OCI-LY3 (cell line): ENCODE measurements at regions not wholly inside any gene's neighbourhood (a gene's known extent, or its start where the extent isn't known, plus 50 kb on each side); places are given as distances from the start of the nearest gene placed in this dataset.

ENCODE experiments used
- H2AFZ ChIP-seq: fragments of 200-600, 300-600 bp; shearing (Covaris generic); 2 replicates; pipeline ENCODE4 v1.6.0; 2014; ENCODE audit warnings: antibody characterized with exemption, low read depth, low read length
- H3K27ac ChIP-seq: fragments of 200-600, 300-600 bp; sonication (generic); 2 replicates; pipeline ENCODE4 v1.5.1; 2014; ENCODE audit warnings: mild to moderate bottlenecking, low read length, moderate library complexity, mixed read lengths
- H3K27me3 ChIP-seq: fragments of 200-600, 300-600 bp; sonication (generic); 2 replicates; pipeline ENCODE4 v1.6.1; 2014; ENCODE audit warnings: low read depth, low read length, mixed read lengths
- H3K36me3 ChIP-seq: fragments of 200-600, 300-600 bp; sonication (generic); replicated peaks from 2 replicates; pipeline ENCODE3; 2014; ENCODE audit warnings: low read depth, low read length, mixed read lengths
- H3K4me1 ChIP-seq: fragments of 300-600, 200-600 bp; sonication (generic); 2 replicates; pipeline ENCODE4 v1.6.1; 2014; ENCODE audit warnings: low read length, mixed read lengths
- H3K4me2 ChIP-seq: fragments of 200-600, 300-600 bp; sonication (generic); 2 replicates; pipeline ENCODE4 v1.6.1; 2014; ENCODE audit warnings: low read length, mixed read lengths
- H3K4me3 ChIP-seq: fragments of 300-600, 200-600 bp; sonication (generic); 2 replicates; pipeline ENCODE4 v1.5.1; 2014; ENCODE audit warnings: antibody characterized with exemption, mild to moderate bottlenecking, low read length, moderate library complexity
- H3K79me2 ChIP-seq: fragments of 300-600, 200-600 bp; shearing (Covaris generic); 2 replicates; pipeline ENCODE4 v1.6.1; 2014; ENCODE audit warnings: mild to moderate bottlenecking, low read length, mixed read lengths
- H3K9ac ChIP-seq: fragments of 300-600, 200-600 bp; shearing (Covaris generic); 2 replicates; pipeline ENCODE4 v1.6.0; 2014; ENCODE audit warnings: mild to moderate bottlenecking, low read length, moderate library complexity
- H3K9me3 ChIP-seq: fragments of 200-600, 300-600 bp; shearing (Covaris generic); 2 replicates; pipeline ENCODE4 v1.6.1; 2014; ENCODE audit warnings: low read length, mixed read lengths; ENCODE audit not compliant: insufficient read depth
- H4K20me1 ChIP-seq: fragments of 200-600, 300-600 bp; sonication (generic); 2 replicates; pipeline ENCODE4 v1.6.1; 2016; ENCODE audit warnings: low read length, mixed read lengths; ENCODE audit not compliant: insufficient read depth
- CTCF ChIP-seq: fragments of 200-600, 300-600 bp; sonication (generic); IDR thresholded peaks from 2 replicates; pipeline ENCODE4 v1.5.1; 2014; ENCODE audit warnings: antibody characterized with exemption, low read length, low read depth
- EZH2phosphoT487 ChIP-seq: fragments of 200-600 bp; shearing (Covaris generic); IDR thresholded peaks from 2 replicates; pipeline ENCODE4 v1.6.1; 2018; ENCODE audit warnings: antibody characterized with exemption, mixed run types, low read depth

- Histone ChIP-seq H2AFZ (no peak overlapping the region), H3K4me2 (no peak overlapping the region), H3K27me3 (no peaks in the 10 kb centered on the region), H3K9me3 (no peaks in the 10 kb centered on the region), H3K27ac (no peak overlapping the region), H3K4me1 (no peaks in the 10 kb centered on the region), H3K36me3 (no peaks in the 10 kb centered on the region), H3K4me3 (no peak overlapping the region), H4K20me1 (no peaks in the 10 kb centered on the region), H3K79me2 (no peaks in the 10 kb centered on the region), H3K9ac (no peak overlapping the region)
- TF ChIP-seq EZH2phosphoT487 (no peak), CTCF (no peak)
Observed at GRCh38 chr2:241926541-241927311, 57.2 kb downstream of the RTP5 start.

GRCh38 chr2:241929551-241930490 is 60.3 kb downstream of the RTP5 start:
- H2AFZ ChIP-seq = no peak overlapping the region
- H3K27me3 ChIP-seq = no peaks in the 10 kb centered on the region
- no peak overlapping the region for H3K27ac ChIP-seq
- H3K4me2 ChIP-seq = no peak overlapping the region
- no peak overlapping the region for H3K4me3 ChIP-seq
- no peaks in the 10 kb centered on the region for H4K20me1 ChIP-seq
- no peaks in the 10 kb centered on the region for H3K4me1 ChIP-seq
- no peaks in the 10 kb centered on the region for H3K9me3 ChIP-seq
- no peaks in the 10 kb centered on the region for H3K79me2 ChIP-seq
- TF ChIP-seq CTCF (no peak), EZH2phosphoT487 (no peak)
- H3K9ac ChIP-seq = no peak overlapping the region
- H3K36me3 ChIP-seq = no peaks in the 10 kb centered on the region

GRCh38 chr2:241931084-241931975 is 61.8 kb downstream of the RTP5 start:
- Histone ChIP-seq H3K4me3 (no peak overlapping the region), H3K79me2 (no peaks in the 10 kb centered on the region), H2AFZ (no peak overlapping the region), H3K9me3 (no peaks in the 10 kb centered on the region), H4K20me1 (no peaks in the 10 kb centered on the region), H3K4me2 (no peak overlapping the region), H3K4me1 (no peaks in the 10 kb centered on the region), H3K9ac (no peak overlapping the region), H3K27me3 (no peaks in the 10 kb centered on the region), H3K36me3 (no peaks in the 10 kb centered on the region), H3K27ac (no peak overlapping the region)
- TF ChIP-seq CTCF = no peak
